NOMO-1 treated with DMSO at 0.1 percent for 48 hours (cell line): ENCODE measurements at regions not wholly inside any gene's neighbourhood (a gene's known extent, or its start where the extent isn't known, plus 50 kb on each side); places are given as distances from the start of the nearest gene placed in this dataset.

Experiments
- DNase-seq: peaks from one replicate; lab custom pipeline; 2025; ENCODE audit not compliant: unreplicated experiment; lab: John Stamatoyannopoulos, UW

DNA sequence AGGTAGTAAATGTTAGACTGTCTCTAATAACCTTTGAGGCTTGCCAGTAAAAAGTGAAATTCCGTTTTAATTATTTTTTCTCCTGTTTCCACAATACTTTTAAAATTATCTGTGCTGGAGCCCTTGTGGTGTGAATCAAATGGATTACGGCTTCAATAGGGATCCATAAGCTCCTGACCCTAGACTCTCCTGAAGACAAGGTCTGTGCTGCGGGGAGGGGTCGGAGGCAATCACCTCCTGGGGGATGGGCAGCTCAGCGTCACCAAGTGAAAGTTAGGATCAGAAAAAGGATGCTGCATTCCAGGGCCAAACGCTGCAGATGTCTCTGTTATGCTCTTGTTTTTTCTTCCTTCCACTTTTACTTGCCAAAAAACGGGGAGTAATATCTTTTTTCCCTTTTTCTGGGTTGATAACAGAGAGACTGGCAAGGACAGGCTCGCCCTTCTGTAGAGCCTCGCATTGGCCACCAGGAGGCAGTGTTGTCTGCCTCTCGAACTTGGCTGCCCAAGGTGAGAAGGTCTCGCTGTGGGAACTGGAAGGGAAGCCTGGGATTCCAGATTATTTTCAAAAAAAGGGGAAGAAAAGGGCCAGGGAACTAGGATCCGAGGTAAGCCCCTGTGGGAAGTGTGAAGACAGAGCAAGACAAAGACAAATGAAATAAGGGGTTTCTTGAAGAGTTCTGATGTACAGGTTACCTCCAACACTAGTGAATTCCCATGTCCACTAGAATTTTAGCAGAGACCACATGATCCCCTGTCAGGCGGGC lies 621.9 kb downstream of the ACTR3B start:
- DNase-seq, result peak; percentile 5

DNA sequence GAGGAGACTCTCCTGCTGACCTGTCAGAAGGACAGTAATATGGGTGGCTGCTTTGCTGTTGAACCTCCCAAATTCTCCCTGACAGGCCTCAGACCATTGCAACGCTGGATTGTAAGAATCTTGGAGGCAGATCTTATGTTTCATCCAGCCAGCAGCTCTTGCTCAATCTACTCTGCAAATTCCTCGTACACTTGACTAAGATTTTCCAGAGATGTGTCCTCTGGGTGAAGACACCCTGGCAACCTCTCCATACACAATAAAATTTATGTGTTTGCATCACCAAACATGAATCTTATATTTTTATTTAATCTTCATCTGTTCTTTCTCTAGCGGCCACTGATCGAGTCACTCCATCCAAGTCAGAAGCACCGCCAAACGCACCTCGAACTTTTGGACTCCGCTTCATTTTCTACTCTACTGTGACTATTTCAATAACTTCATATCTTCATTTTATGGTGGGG lies 623.1 kb downstream of the ACTR3B start:
- no peak for DNase-seq

DNA sequence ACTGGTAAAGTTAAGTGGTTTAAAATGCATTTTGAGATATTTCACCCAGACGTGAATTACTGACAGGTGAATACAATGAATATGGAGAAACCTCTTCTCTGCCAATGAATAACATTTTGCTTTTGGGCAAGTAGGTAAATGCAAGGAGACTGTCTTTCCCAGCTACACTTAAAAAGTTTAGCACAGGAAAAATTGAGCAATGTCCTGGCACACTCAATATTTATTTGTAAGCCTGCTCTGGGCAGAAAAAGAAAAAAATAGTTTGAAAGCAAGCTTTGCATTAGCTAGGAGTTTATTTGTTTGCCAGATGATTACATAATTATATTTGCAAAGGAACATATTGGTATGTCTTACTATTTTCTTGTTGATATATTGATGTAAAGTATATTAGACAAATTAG lies 624.2 kb downstream of the ACTR3B start:
- DNase-seq, result no peak

DNA sequence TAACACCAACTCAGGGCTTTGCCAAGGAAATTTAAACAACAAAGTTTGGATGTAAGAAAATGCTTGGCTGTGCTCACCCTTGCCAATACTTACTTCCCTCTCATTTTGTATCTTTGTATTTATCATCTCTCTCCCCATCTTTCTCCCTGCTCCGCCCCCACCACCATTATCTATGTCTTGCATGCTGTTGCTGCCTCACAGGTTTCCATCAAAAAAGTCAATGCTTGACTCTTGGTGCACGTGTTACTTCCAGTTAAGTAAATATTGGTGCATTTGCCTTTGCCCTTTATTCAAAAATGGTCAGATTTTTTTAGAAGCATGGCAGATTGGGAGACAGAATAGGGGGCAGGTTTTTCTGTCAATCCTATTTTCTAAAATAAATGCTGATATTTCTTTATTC lies 626.0 kb downstream of the ACTR3B start:
- no peak for DNase-seq

DNA sequence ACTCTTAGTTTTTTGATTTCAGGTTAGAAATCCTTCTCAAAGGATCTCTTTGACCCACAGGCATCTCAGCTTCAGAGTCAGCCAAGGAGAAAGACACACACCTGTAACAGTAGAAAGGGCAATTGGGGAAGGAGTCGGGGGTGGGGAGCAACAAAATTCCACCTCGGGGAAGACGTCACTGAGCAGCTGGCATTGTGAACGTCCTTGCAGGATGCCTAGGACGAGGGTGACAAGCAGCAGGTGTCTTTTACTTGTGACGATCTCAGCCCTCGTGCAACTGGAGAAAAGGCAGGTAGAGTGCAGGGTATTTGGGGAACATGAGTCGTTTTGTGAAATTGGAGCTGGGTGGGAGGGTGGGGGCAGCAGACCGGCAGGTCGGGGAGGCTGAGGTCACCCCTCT lies 627.0 kb downstream of the ACTR3B start:
- no peak for DNase-seq

DNA sequence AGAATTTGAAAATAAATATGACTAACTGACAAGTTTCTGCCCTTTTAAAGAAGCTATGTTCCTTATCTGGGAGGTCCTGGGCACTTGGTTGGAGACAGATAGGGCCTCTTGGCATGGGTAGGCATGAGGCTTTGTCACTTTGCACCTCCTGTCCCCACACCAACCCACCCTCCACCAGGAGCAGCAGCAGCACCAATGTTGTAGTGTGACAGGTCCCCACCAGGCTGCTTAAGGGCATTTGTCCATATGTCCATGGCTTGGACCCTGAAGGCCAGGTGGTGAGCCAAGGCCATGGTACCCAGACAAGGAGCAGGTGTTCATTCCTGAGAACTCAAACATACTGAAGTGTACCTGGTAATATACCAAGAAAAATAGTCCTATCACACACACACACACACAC lies 629.1 kb downstream of the ACTR3B start:
- no peak for DNase-seq

DNA sequence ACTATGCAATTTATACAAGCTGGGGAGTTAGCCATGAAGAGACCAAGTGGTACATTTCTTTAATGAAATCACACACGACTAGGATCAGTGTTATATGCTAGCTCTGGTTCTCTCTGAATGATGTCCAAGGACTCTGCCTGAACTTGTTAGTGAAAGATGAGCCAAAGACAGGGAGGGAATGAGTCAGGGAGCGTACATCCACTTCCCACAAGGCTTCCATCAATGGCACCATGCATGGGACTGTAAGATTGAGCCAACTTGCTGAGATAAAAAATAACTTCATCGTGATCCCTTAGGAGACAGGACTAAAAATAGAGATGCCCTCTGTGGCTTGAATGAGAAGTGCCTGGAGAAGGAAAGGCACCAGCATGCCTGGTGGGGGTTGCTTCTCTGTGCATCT lies 629.7 kb downstream of the ACTR3B start:
- DNase-seq, result no peak

DNA sequence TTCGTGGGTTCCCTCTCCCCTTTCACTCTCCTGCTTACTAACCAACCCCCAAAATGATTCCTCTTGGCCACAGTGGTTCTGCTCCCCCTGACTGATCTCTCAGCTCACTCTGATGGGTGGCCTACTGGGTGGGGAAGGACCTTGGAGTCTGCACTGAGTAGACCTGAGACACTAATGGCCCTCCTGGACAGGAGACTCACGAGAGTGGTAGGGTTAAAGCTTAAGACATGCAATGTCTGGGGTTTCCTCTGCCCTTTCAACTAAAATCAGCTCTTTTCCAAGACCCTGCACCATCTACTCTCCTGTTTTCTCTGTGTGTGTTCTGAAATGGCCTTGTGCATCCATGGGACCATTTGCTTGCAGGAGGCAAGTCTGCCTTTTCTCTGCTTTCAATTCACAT lies 631.4 kb downstream of the ACTR3B start:
- no peak for DNase-seq

DNA sequence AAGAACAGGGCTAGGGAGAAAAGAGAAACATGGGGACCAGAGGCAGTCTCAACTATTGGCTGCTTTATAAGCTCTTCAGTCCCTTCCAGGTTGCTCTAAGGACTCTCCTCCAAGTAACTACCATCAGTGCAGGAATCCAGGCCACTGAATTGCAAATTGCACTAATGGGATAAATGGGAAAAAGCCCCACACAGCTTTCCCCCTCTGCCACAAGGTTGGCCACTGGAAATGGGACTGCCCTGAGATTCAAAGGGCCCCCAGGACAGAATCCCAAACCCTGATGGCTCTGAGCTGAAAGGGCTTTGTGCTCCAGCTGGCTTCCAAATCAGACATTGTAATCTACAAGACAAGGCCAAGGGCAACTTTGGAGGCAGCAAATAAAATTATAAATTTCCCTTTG lies 633.2 kb downstream of the ACTR3B start:
- no peak for DNase-seq

DNA sequence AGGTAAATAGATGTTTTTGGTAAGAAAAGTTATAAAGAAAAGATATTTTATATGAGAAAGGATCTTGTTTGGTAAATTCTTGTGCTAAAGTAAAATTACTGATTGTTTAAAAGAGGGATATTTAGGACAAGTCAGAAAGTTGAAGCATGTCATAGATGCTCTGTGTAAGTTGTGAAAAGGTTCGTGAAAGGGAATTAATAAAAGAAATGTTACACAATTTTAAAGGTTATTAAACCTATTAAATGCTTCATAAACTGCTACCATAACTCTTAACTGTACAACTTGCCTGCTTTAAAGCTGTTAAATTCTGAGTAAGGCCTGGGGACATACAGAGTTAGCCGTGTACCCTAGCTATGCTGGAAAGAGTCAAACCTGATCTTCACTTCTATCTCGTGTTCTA lies 634.1 kb downstream of the ACTR3B start:
- DNase-seq, result no peak

DNA sequence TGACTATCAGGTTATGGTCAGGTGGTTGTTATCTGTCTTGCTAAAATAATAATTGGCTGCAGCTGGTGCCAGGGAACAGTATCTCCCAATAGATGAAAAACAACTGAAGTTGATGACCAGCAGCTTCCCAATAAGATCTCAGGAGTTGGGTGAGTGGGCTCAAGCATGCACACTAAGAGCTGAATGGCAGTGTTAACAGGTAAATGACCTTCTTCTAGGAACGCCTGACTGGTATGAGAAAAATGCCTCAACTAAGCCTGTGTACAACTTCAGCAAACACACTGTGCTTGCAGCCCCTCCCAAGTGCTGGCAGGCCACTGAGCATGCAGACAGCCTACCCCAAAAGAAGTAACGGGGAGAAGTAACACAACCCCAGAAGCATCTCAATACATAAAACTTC lies 636.9 kb downstream of the ACTR3B start:
- no peak for DNase-seq

DNA sequence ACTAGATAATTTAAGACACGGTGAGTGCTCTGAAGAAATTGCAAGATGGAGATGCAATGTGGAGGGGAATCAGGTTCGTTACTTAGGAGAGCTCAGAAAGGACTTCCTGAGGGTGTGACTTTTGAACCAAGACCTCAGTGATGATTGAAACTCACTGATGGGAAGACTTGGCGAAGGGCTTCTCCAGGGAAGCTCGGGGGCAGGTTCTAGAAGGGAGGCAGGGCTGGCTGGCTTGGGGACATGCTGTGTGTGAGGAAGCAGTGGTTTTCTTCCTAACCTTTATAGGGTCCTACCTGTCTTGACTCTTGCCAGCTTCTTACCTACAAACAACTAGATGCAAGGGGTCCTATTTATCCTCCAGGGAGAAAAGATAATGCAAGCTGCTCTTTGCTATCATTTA lies 637.9 kb downstream of the ACTR3B start:
- no peak for DNase-seq

DNA sequence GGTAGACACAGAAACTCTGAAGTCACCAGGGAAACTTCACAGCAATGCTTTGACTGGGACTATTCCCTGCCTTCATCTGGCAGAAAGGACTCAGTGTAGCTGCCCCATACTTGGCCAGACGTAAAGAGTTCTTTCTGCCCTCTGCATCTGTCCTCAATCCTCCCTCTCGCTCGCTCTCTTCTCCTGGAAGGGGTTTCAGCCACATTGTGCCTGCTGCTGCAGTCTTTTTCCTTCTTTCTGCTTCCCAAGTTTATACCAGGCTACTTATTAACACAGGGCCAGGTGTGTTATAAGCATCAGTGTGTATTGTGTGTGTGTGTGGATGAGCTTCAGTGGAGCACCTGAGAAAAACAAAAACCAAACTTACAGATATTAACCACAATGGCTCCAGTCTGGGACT lies 638.4 kb downstream of the ACTR3B start:
- DNase-seq, result no peak

DNA sequence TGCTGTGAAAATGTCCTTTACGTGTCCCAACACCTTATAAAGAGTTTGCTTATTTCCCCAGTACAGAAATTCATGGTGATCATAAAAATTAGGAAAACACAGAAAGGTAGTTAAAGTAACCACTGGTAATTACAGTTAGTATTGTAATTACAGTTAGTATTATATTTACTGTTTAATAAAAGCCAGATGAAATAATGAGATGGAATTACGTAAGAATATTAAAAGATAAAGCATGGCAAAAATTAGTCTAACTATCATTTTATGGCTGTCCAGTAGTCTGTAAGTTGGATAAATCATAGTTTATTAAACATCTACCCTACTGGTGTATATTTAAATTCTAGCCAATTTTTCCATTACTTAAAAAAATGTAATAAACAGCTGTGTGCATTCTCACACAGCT lies 638.8 kb downstream of the ACTR3B start:
- no peak for DNase-seq

DNA sequence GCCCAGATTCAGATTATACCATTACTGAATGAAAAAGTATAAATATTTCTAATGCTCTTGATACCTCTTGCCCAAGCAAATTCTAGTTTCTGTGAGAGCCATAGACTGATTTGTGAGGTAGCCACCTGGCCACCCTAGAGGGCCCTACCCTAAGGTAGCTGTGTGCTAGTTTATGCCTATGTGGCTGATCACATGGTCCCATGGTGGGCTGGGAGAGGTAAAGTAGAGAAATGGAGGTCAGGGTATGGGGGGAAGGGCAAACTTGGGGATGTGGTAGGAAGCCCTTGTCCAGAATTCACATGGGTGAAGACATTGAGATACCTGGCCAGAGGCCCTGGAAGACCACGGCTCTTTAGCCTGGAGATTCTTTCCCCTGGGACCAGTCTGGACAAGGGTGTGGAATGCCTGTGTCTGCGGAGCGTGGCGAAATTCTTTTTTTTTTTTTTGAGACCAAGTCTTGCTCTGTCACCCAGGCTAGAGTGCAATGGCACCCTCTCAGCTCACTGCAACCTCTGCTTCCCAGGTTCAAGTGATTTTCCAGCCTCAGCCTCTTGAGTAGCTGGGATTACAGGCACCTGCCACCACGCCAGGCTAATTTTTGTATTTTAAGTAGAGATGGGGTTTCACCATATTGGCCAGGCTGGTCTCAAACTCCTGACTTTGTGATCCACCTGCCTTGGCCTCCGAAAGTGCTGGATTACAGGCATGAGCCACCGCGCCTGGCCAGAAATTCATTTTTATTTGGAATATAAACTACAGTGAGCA lies 639.4 kb downstream of the ACTR3B start:
- DNase-seq, result no peak

DNA sequence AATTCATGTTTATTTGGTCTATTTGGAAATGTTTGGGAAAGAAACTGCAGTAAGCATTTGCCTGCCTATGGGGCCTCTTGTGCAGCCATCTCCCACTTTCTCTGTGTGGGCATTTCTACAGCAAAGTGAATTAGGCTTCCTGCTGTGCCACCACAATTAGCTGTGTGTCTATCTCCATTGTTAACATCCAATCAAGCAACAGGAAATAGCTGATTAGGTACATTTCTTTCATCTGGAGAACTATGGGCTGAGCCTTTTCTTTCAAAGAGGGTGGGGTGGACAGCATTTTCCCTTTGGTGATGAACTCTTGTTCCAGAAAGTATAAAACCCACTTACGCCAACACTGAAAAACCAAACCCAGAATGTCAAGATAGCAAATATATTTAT lies 640.0 kb downstream of the ACTR3B start:
- DNase-seq, result no peak

DNA sequence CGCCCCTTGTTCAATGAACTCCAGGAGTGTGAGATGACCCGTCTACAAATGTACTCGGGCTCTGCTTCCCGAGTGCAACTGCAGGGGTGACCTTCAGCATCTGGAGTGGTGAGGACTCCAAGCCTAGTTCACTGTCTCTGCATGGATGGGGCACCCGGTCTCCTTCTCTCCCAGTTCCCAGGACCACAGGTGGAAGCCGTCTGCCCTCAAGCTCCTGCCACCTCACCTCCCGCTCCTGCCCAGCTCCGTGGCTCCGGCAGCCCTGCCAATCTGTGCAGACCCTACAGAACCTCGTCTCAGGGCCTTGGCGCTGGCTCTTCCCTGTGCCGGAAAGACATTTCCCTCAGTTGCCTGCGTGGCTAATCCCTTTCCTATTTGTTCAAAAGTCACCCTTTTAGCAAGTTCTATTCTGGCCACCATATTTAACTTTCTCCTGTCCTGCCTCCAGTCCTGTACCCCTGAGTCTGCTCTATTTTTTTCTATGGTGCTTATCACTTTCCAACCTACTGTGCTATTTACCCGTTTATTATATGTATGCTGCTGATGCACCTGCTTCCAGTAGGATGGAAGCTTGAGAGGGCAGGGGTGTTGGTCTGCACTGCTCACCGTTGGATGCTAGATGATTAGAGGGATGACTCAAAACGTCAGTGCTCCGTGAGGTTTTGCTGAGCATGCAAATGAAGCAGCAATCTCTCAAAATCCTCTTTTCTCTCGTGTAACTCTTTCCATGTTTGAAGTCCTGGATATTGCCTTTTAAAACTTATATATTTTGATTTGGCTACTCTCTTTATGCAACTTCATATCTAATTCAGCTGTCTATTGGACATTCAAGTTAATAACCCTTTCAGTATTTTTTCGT lies 641.4 kb downstream of the ACTR3B start:
- DNase-seq, result no peak

DNA sequence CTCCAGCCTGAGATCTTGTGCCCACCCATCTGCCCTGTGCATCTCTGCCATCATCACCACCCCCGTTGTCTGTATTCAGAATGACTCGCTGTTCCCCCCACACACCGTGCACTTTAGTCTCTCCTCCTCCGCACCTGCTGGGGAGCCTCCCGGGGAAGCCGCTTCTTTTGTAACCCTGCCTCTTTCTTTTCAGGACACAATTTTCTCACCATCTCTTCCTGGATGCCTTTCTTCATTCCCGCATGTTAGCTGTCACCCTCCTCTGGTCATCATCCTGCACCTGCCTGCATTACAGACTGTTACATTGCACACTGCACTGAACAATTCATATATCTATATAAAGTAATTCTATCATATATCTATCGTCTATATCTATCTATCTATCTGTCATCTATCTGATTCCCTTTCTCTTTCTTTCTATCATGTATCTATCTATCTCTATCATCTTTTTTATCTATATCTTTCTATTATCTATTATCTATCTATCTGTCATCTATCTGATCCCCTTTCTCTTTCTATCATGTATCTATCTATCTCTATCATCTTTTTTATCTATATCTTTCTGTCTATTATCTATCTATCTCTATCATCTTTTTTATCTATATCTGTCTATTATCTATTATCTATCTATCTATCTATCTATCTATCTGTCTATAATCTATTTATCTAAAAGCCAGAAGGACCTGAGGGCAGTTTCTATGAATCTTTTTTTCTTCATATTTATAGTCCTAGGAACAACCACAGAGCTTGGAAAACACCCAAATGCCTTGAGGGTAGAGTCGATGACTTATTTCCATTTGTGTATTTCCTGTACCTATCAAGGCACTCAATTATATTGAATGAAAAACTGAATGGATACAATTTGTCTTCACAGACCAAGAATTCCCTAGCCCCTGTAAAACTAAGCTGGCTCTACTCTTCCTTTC lies 642.5 kb downstream of the ACTR3B start:
- DNase-seq, result no peak

DNA sequence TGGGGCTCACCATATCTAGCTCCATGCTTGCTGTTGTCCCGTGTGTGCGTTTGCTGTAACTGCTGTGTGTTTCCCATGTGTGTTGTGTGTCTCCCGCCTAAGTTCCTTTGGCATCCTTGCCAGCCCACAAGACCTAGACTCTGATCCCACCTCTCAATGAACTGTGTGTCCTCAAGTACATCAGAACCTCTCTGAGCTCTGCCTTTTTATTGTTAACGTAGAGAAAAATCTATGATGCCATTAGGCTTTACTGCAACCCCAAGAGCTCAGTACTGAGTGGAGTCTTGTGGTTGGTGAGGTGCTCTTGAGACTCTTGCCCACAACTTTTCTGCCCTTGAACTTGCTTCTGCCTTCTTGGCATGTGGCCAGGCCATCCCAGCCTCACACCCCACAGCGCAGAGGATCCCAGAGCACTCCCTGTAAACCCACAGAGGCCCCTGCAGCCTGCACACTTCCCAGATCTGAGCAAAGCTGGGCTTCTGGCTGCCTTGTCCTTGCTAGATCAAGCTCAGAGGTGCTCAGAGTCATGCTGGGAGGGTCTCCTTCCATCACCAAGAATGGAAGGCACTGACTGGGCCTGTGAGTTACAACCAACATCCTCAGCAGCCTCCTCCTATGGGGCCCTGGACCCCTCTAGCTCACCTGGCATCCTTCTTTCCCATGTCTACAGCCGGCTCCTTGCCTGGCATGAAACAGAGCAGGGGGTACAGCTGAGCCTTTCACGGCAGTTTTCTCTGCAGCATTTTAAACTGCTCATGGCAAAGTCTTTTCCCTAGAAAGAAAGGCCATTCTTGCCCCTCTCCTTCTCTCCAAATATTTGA lies 643.4 kb downstream of the ACTR3B start:
- DNase-seq, result no peak

DNA sequence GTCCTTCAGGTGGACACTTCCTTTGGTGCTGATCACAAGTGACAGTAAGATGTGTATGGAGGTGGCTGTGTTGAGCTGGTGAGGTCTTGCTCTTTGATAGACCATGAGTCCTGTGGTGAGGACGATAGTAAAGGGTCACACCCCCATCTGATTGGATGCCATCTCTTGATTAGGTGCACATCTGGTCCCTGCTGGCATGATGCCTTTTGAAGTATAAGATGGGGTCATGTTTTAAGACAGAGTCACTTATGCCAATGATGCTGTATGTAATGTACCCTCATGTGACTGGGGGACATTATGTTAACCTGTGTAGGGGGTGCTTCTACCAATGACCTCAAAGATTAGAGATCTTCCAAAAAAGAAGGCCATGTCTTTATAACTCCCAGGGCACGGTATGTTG lies 644.6 kb downstream of the ACTR3B start:
- DNase-seq, result no peak
